ENCODE measurements at regions not wholly inside any gene's neighbourhood (a gene's known extent, or its start where the extent isn't known, plus 50 kb on each side); places are given as distances from the start of the nearest gene placed in this dataset.

GRCh38 chr10:34957531-34957930, 132.6 kb downstream of the CUL2 start:
- 87% methylated on average over 4 of the region's 6 CpGs for WGBS (ENCODE audit: insufficient coverage)
- H3K4me1 ChIP-seq (ENCODE audit: control insufficient read depth in 1 of 2, insufficient read depth in 2 of 2, low read length in 2 of 2) = no peaks in the 10 kb centered on the region
- H3K9ac ChIP-seq (ENCODE audit: insufficient read depth, low read length, poor library complexity, severe bottlenecking) = no peak overlapping the region
- DNase-seq = no peak
- no peak overlapping the region for H3K4me3 Mint-ChIP-seq
- no peak overlapping the region for H2AFZ ChIP-seq (ENCODE audit: insufficient read depth, low read depth, low read length, poor library complexity, severe bottlenecking)
- no peak overlapping the region for H3K4me2 ChIP-seq (replicated peaks; ENCODE audit: extremely low read depth, low read length, poor library complexity, severe bottlenecking)
- no peaks in the 10 kb centered on the region for H3K36me3 ChIP-seq (replicated peaks in 1 of 2; ENCODE audit: control insufficient read depth in 1 of 2, insufficient read depth in 2 of 2, low read length in 2 of 2)
- intact Hi-C loops (cut with micrococcal nuclease) = no loop called here
- no peak for TF ChIP-seq CTCF (IDR thresholded peaks at IDR 0.05)
- H3K27ac Mint-ChIP-seq = no peak overlapping the region
- H3K36me3 Mint-ChIP-seq = no peaks in the 10 kb centered on the region
- H3K79me2 ChIP-seq (ENCODE audit: insufficient read depth, low read length) = no peaks in the 10 kb centered on the region
- no peaks in the 10 kb centered on the region for H3K9me3 ChIP-seq (replicated peaks in 1 of 2; ENCODE audit: control insufficient read depth in 1 of 2, insufficient read depth in 1 of 2, low read length in 2 of 2)
- peaks cover 0 to 2% (median 0%) of the 10 kb centered on the region in 7 donors for H3K9me3 Mint-ChIP-seq
- no peaks in the 10 kb centered on the region for H3K27me3 ChIP-seq (ENCODE audit: control insufficient read depth in 2 of 2, insufficient read depth in 2 of 2, low read length in 2 of 2)
- no peak overlapping the region for H3K27ac ChIP-seq (ENCODE audit: low read depth in 1 of 2, low read length in 2 of 2)
- no peaks in the 10 kb centered on the region for H3K4me1 Mint-ChIP-seq
- no peaks in the 10 kb centered on the region for H4K20me1 ChIP-seq (ENCODE audit: insufficient read depth, low read length)
- H3K4me3 ChIP-seq (replicated peaks in 1 of 3; ENCODE audit: low read depth in 2 of 3, low read length in 3 of 3) = no peak overlapping the region
- peaks cover 1 to 4% (median 3%) of the 10 kb centered on the region in 3 donors for H3K27me3 Mint-ChIP-seq (ENCODE audit: low read depth in 3 of 3)

DNA sequence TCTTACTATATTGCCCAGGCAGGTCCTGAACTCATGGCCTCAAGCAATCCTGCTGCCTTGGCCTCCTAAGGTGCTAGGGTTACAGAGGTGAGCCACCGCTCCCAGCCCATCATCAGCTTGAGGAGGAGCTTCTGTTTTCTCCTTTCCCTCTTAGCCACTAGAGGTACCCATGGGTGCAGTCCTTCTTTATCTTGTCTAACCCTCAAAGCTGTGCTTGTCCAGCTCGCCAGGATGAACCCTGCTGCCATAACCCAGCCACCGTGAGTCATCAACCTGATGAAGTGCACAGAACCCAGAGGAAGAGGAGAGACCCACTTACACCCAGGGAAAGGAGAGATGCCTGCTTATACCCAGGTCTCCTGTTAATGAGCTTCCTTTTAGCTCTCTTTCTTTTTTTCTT, 133.4 kb downstream of the CUL2 start:
- 100% methylated on average over 1 of the region's 3 CpGs for WGBS (ENCODE audit: insufficient coverage)
- intact Hi-C loops (cut with micrococcal nuclease) = no loop called here
- Mint-ChIP-seq H3K36me3 (no peaks in the 10 kb centered on the region), H3K4me1 (no peaks in the 10 kb centered on the region), H3K27ac (no peak overlapping the region), H3K27me3 (ENCODE audit: low read depth in 3 of 3) (peaks cover 1 to 4% (median 3%) of the 10 kb centered on the region in 3 donors), H3K4me3 (no peak overlapping the region), H3K9me3 (peaks cover 0 to 2% (median 0%) of the 10 kb centered on the region in 7 donors)
- Histone ChIP-seq H3K9me3 (replicated peaks in 1 of 2; ENCODE audit: control insufficient read depth in 1 of 2, insufficient read depth in 1 of 2, low read length in 2 of 2) (no peaks in the 10 kb centered on the region), H2AFZ (ENCODE audit: insufficient read depth, low read depth, low read length, poor library complexity, severe bottlenecking) (no peak overlapping the region), H3K27ac (ENCODE audit: low read depth in 1 of 2, low read length in 2 of 2) (no peak overlapping the region), H3K36me3 (replicated peaks in 1 of 2; ENCODE audit: control insufficient read depth in 1 of 2, insufficient read depth in 2 of 2, low read length in 2 of 2) (no peaks in the 10 kb centered on the region), H3K79me2 (ENCODE audit: insufficient read depth, low read length) (no peaks in the 10 kb centered on the region), H3K4me1 (ENCODE audit: control insufficient read depth in 1 of 2, insufficient read depth in 2 of 2, low read length in 2 of 2) (no peaks in the 10 kb centered on the region), H3K27me3 (ENCODE audit: control insufficient read depth in 2 of 2, insufficient read depth in 2 of 2, low read length in 2 of 2) (no peaks in the 10 kb centered on the region), H3K4me2 (replicated peaks; ENCODE audit: extremely low read depth, low read length, poor library complexity, severe bottlenecking) (no peak overlapping the region), H3K9ac (ENCODE audit: insufficient read depth, low read length, poor library complexity, severe bottlenecking) (no peak overlapping the region), H3K4me3 (replicated peaks in 1 of 3; ENCODE audit: low read depth in 2 of 3, low read length in 3 of 3) (no peak overlapping the region), H4K20me1 (ENCODE audit: insufficient read depth, low read length) (no peaks in the 10 kb centered on the region)
- TF ChIP-seq CTCF (IDR thresholded peaks at IDR 0.05) = no peak
- no peak for DNase-seq

Data from CD14-positive monocyte (primary cell).